Activated T-helper 2 cell treated with anti-CD3 and anti-CD28 coated beads, Interferon-gamma antibody, Interleukin-2, Interleukin-4, amounts not matched to agents 10 μg/mL and 5 μg/mL and 100 μg/mL, durations not matched to agents 14 hours and 24 hours and 36 hours (primary cell): ENCODE measurements at regions not wholly inside any gene's neighbourhood (a gene's known extent, or its start where the extent isn't known, plus 50 kb on each side); places are given as distances from the start of the nearest gene placed in this dataset.

Source experiments
- DNase-seq: peaks from one replicate; pipeline ENCODE4 v3.0.0; 2021; ENCODE audit warnings: low spot score
- H3K27ac Mint-ChIP-seq: one replicate; pipeline ENCODE4 v1.8.0; 2021; ENCODE audit warnings: mixed read lengths
- H3K27me3 Mint-ChIP-seq: one replicate; pipeline ENCODE4 v1.8.0; 2021; ENCODE audit warnings: low read depth, mixed read lengths
- H3K36me3 Mint-ChIP-seq: one replicate; pipeline ENCODE4 v1.8.0; 2021; ENCODE audit warnings: low read depth, mixed read lengths
- H3K4me1 Mint-ChIP-seq: one replicate; pipeline ENCODE4 v1.8.0; 2021; ENCODE audit warnings: low read depth, mixed read lengths
- H3K4me3 Mint-ChIP-seq: one replicate; pipeline ENCODE4 v1.8.0; 2021; ENCODE audit warnings: low read depth, mild to moderate bottlenecking, moderate library complexity, mixed read lengths
- H3K9me3 Mint-ChIP-seq: one replicate; pipeline ENCODE4 v1.8.0; 2021; ENCODE audit warnings: mixed read lengths
- intact Hi-C: fragments of 100-400 bp; cut with micrococcal nuclease; formaldehyde crosslinking; loops from one replicate; pipeline ENCODE4 v1.15.1; 2023

DNA sequence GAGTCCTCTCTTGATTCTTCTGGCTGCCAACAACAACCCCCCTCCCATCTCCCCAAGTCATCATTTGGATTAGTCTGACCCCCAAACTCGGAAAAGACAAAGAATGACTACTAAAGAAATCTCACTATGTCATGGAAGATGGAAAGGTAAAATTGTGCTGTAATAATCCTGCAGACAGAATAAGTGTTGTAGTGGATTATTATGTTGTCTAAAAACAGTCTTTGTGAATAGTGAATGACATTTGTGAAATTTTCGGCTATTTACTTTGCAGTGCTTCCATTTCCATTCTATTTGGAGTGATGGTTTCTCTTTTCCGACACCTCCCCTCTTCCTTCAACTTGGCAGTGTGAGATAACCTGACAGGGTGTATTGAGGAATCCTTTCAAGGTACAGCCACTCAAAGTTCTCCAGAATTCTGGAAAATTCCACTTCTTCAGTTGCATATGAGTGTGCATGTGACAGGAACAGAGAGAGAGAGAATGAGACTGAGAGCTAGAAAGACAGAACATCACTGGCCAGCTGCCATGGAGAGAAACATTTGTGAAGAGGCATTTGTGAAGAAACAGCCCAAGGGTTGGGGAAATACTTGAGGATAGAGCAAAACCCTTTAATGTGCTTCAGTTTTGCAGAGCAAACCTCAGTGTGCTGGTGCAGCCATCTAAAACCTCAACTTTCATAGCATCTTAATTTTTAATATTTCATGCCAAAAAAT is 141.9 kb upstream of the DLX2 start:
- no peaks in the 10 kb centered on the region for H3K9me3 Mint-ChIP-seq
- H3K27ac Mint-ChIP-seq = no peak overlapping the region
- H3K4me1 Mint-ChIP-seq = peaks cover 2% of the 10 kb centered on the region
- H3K4me3 Mint-ChIP-seq = no peak overlapping the region
- intact Hi-C loops = no loop called here
- H3K27me3 Mint-ChIP-seq = peaks cover 6% of the 10 kb centered on the region
- H3K36me3 Mint-ChIP-seq = no peaks in the 10 kb centered on the region
- DNase-seq = no peak

DNA sequence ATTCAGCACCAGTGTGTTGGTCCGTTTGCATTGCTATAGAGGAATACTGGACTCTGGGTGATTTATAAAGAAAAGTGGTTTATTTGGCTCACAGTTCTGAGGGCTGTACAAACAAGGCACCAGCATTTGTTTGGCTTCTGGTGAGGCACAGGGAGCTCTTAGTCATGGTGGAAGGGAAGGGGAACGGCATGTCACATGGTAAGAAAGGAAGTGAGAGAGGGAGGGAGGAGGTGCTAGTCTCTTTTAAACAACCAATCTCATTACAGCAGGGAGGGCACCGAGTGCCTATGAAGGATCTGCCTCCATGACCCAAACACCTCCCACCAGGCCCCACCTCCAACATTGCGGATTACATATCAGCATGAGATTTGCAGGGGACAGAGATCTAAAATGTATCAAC is 143.9 kb upstream of the DLX2 start:
- H3K4me1 Mint-ChIP-seq = peaks cover 11% of the 10 kb centered on the region
- no peaks in the 10 kb centered on the region for H3K9me3 Mint-ChIP-seq
- H3K4me3 Mint-ChIP-seq = no peak overlapping the region
- no peak overlapping the region for H3K27ac Mint-ChIP-seq
- H3K36me3 Mint-ChIP-seq = no peaks in the 10 kb centered on the region
- H3K27me3 Mint-ChIP-seq = peaks cover 3% of the 10 kb centered on the region
- DNase-seq = no peak
- intact Hi-C loops = no loop called here

DNA sequence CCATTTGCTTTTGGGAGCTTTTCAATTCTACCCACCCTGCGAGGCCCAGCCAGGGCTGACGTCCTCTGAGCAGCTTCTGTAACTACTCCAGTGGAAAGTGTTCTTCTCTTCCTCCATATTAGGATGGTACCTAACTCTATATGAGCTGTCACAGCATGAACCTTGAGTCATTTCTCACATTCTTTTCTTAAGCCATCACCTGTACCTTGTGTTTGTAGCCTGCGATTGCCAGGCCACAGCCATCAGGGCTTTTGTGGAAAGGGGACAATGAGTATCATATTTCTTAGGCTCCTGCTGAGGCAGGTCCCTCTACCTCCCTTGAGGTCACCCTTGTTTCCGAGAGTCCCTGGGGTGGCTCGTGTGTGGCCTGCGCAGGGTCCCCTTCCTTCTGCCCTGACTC is 144.5 kb upstream of the DLX2 start:
- intact Hi-C loops = no loop called here
- DNase-seq = no peak
- Mint-ChIP-seq H3K27ac (no peak overlapping the region), H3K36me3 (no peaks in the 10 kb centered on the region), H3K4me1 (peaks cover 14% of the 10 kb centered on the region), H3K9me3 (no peaks in the 10 kb centered on the region), H3K27me3 (peaks cover 2% of the 10 kb centered on the region), H3K4me3 (no peak overlapping the region)

DNA sequence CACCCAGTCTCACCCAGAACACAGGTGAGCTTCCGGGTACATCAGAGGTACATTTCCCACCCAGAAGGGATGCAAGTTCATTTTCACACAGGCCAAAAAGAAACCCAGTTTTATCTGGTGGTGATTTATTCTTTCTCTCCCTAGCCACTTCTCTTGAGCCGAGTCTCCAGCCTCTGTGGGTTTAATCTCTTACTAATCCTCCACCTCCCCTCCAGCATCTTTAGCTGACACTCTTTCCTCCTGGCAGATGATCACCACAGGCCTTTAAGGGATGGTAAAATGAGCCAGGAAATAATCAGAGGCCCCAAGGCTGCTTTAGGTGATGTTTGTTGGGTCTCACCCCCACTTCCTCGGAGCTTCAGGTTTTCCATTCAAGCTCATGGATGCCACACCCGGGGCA is 145.7 kb upstream of the DLX2 start:
- H3K9me3 Mint-ChIP-seq = no peaks in the 10 kb centered on the region
- no peak overlapping the region for H3K27ac Mint-ChIP-seq
- no peak overlapping the region for H3K4me3 Mint-ChIP-seq
- DNase-seq = no peak
- H3K4me1 Mint-ChIP-seq = peaks cover 18% of the 10 kb centered on the region
- H3K27me3 Mint-ChIP-seq = peaks cover 2% of the 10 kb centered on the region
- no peaks in the 10 kb centered on the region for H3K36me3 Mint-ChIP-seq
- intact Hi-C loops = no loop called here

DNA sequence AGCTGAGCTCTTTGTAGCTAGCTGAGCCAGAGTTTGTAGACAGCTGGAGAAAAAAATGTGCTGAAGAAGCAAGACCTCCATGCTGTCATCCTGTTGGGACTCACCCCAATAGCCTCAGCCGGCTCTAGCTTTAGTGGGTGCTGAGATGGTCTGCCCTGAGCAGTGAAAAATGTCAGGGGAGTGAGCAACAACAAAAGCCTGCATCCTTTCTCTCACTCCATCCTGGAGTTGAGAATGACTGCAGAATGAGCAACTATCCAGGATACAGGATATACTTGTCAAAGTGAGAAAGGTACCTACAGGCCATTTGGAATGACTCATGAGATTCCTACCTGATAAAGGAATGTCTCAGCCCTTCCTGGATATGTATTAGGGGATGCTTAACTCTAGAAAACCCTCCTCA is 146.1 kb upstream of the DLX2 start:
- Mint-ChIP-seq H3K27me3 (peaks cover 2% of the 10 kb centered on the region), H3K27ac (no peak overlapping the region), H3K4me3 (no peak overlapping the region), H3K4me1 (peaks cover 20% of the 10 kb centered on the region), H3K36me3 (no peaks in the 10 kb centered on the region), H3K9me3 (no peaks in the 10 kb centered on the region)
- intact Hi-C loops = no loop called here
- DNase-seq = no peak

DNA sequence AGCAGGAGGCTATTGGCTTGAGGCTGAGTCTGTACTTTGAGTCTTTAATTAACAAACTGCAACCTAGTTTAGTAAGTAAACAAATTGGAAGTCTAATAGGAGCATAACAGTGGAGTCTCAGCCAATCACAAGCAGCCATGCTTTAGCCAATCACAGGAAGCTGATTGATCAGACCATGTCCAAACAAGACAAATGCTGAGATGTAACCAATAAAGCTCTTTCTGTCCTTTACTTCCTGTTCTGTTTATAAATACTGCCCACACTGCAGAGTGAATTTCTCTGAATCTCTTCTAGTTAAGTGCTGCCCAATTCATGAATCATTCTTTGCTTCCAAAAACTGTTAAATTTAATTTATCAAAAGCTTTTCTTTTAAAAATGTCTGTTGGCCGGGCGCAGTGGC is 146.6 kb upstream of the DLX2 start:
- Mint-ChIP-seq H3K4me3 (no peak overlapping the region), H3K36me3 (no peaks in the 10 kb centered on the region), H3K27me3 (peaks cover 3% of the 10 kb centered on the region), H3K27ac (no peak overlapping the region), H3K4me1 (peaks cover 20% of the 10 kb centered on the region), H3K9me3 (no peaks in the 10 kb centered on the region)
- DNase-seq = no peak
- intact Hi-C loops = no loop called here

DNA sequence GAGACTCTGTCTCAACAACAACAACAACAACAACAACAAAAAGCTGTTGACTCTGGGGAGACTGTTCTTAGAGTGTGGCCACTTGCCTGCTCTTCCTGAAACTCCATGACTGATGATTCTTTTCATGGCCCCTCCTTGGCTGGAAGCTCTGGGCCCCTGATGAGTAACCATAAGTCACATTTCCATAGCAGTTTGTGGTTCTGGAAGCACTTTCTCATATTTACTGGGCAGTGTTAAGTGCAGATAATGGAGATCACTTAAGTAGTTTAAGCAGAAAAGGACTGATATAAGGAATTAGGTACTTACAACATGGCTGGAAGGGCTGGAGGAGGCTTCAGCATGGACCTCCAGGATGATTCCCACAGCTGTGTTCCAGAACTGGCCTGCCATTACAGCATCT is 147.3 kb upstream of the DLX2 start:
- no peak for DNase-seq
- no peak overlapping the region for H3K27ac Mint-ChIP-seq
- no peaks in the 10 kb centered on the region for H3K36me3 Mint-ChIP-seq
- intact Hi-C loops = loop anchor here (5.0 to 10.0 kb wide), 2 partner anchors 185 to 212 kb away; no protein-coding TSS in a partner anchor
- no peaks in the 10 kb centered on the region for H3K9me3 Mint-ChIP-seq
- H3K4me3 Mint-ChIP-seq = no peak overlapping the region
- H3K4me1 Mint-ChIP-seq = peaks cover 20% of the 10 kb centered on the region
- H3K27me3 Mint-ChIP-seq = peaks cover 4% of the 10 kb centered on the region

DNA sequence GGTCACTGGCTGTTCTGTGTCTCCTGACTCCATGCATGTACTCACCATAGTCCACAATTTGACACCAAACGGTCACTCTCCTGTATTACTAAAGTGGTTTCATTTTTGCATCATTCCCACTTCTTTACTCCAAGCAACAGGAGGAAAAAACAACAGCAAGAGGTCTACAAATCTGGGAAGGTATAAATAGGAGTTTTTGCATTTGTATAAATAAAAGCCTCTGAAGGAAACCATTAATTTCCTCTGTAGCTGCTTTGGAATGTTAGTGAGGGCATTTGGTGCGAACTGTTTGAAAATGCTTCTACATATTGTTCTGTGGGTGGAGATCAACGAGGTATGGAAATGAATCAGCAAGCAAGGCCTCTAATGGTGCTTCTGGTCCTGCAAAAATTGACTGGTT is 148.5 kb upstream of the DLX2 start:
- Mint-ChIP-seq H3K27me3 (peaks cover 6% of the 10 kb centered on the region), H3K4me3 (no peak overlapping the region), H3K4me1 (peaks cover 20% of the 10 kb centered on the region), H3K27ac (no peak overlapping the region), H3K9me3 (no peaks in the 10 kb centered on the region), H3K36me3 (no peaks in the 10 kb centered on the region)
- intact Hi-C loops = loop anchor here (5.0 to 10.0 kb wide), 2 partner anchors 184 to 211 kb away; no protein-coding TSS in a partner anchor
- DNase-seq = no peak

DNA sequence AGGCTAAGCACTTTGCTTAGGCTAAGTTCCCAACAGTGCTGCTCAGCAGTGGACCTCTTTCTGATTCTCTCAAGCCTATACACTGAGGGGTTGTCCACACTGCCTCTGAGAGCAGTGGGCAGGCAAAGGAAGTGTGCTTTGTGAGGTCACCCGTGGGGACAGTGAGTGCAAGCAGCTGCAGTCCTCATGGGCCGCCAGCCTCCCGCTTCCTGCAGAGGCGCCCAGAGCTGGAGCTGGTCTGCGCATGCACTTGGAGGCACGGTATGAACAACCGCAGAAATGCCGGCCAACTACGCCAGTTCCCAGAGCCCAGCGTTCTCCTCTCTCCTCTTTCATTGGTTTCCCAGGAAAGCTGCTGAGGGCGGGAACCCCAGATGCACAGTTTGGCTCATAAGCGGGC is 149.5 kb upstream of the DLX2 start:
- intact Hi-C loops = loop anchor here (5.0 to 10.0 kb wide), 2 partner anchors 183 to 210 kb away; no protein-coding TSS in a partner anchor
- H3K27me3 Mint-ChIP-seq = peaks cover 12% of the 10 kb centered on the region
- no peaks in the 10 kb centered on the region for H3K9me3 Mint-ChIP-seq
- H3K4me1 Mint-ChIP-seq = peaks cover 20% of the 10 kb centered on the region
- no peak for DNase-seq
- H3K36me3 Mint-ChIP-seq = no peaks in the 10 kb centered on the region
- H3K4me3 Mint-ChIP-seq = no peak overlapping the region
- H3K27ac Mint-ChIP-seq = no peak overlapping the region

DNA sequence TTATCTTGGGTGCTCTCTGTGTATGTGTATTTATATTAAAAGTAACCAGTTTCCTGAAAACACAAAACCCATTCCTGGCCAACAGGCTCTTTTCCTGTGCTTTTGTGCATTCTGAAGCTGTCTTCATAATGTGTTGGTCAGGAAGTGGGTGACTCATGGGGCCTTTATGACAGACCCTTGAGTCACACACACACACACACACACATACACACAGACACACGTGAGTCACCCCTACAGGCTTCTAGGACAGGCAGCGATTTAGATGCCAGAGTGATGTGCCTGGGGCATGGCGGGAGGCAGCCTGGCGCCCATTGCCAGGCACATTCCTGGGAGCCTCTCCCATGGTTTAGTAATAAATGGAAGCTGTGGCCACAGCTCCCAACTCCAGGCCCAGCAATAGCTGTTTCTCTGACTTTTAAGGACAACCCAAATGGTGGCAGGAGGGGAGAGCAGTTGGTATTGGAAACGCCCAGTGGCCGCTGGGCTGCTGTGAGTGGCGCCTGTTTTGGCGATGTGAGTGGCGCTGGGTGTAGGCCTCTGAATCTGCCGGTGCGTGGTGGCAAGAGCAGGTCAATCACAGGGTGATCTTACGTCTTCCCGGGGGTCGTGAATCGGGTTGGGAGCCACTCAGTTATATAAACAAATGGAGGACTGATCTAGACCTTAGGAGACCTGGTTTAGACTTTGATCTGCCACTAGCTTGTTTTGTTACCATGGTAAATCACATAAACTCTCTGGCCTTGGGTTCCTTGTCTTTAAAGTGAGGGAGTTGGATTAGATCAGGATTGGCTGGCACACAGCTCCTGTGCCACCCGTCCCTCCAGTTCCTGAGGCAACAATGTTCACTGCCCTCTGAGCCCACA is 150.7 kb upstream of the DLX2 start:
- H3K36me3 Mint-ChIP-seq = no peaks in the 10 kb centered on the region
- intact Hi-C loops = loop anchor here (5.0 to 10.0 kb wide), 2 partner anchors 181 to 209 kb away; no protein-coding TSS in a partner anchor
- H3K9me3 Mint-ChIP-seq = no peaks in the 10 kb centered on the region
- no peak overlapping the region for H3K4me3 Mint-ChIP-seq
- no peak overlapping the region for H3K27ac Mint-ChIP-seq
- DNase-seq = peak; percentile 28
- H3K4me1 Mint-ChIP-seq = peaks cover 20% of the 10 kb centered on the region
- peaks cover 13% of the 10 kb centered on the region for H3K27me3 Mint-ChIP-seq

DNA sequence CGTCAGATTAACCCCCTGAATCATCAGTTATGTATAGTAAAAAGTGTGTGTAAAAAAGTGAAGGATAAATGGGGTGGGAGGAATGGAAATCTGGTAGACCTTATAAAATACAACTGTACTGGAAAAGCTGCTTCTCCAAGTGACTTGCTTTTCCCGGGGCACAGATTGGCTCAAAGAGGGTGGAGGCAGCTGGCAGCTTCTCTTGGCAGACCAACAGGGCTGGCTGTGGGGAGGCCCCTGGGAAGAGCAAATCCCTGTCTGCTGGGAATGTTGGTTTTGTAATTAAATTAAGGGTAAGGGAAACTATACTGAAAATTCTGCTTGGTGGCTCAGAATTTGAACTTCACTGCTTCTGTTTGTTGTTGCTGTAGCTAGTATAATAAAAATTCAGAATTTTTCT is 154.2 kb upstream of the DLX2 start:
- Mint-ChIP-seq H3K9me3 (no peaks in the 10 kb centered on the region), H3K4me3 (no peak overlapping the region), H3K36me3 (no peaks in the 10 kb centered on the region), H3K4me1 (peaks cover 7% of the 10 kb centered on the region), H3K27ac (no peak overlapping the region), H3K27me3 (peaks cover 13% of the 10 kb centered on the region)
- intact Hi-C loops = loop anchor here (10.0 kb wide), 1 partner anchor 178 kb away; no protein-coding TSS in a partner anchor
- DNase-seq = no peak

DNA sequence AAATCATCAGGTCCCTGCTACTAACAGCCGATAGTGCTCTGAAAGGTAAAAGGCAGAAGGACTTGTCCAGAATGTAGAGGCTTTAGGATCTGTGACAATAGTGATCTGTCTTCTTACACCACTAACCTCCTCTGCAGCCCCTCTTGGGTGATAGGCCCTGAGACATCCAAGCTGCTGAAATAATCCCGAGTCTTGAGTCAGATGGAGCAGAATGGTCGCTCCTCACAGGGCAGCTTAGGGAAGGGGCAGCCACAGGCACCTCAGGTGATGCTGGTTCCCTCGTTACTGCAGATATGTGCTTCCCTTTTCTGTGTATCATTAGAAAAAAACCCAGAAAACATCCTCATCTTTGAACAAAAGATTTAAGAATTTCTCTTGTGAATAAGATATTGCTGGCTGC is 157.1 kb upstream of the DLX2 start:
- Mint-ChIP-seq H3K4me1 (no peaks in the 10 kb centered on the region), H3K4me3 (no peak overlapping the region), H3K36me3 (no peaks in the 10 kb centered on the region), H3K9me3 (no peaks in the 10 kb centered on the region), H3K27me3 (peaks cover 11% of the 10 kb centered on the region), H3K27ac (no peak overlapping the region)
- DNase-seq = no peak
- intact Hi-C loops = loop anchor here (10.0 kb wide), 1 partner anchor 175 kb away; no protein-coding TSS in a partner anchor

DNA sequence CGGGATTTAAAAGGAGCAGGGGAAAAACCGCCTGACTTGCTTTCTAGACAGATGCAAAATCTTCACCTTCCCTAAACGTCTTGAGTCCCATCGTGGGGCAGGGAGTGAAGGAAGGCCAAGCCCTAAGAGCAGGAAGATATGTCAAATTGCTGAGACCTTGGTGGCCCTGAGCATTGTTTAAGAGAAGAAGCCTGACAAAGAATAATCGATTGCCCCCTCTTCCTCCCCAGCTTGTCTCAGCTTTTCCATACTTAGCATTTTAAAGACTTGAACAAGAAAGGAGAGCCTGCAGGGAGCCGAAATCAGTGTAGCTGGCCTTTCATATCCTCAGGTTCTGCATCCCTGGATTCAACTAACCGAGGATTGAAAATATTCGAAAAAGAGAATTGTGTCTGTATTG is 157.6 kb upstream of the DLX2 start:
- no peaks in the 10 kb centered on the region for H3K4me1 Mint-ChIP-seq
- intact Hi-C loops = no loop called here
- H3K9me3 Mint-ChIP-seq = no peaks in the 10 kb centered on the region
- DNase-seq = no peak
- no peak overlapping the region for H3K4me3 Mint-ChIP-seq
- H3K27ac Mint-ChIP-seq = no peak overlapping the region
- peaks cover 11% of the 10 kb centered on the region for H3K27me3 Mint-ChIP-seq
- H3K36me3 Mint-ChIP-seq = no peaks in the 10 kb centered on the region
